GM18511 (cell line): ENCODE measurements at regions not wholly inside any gene's neighbourhood (a gene's known extent, or its start where the extent isn't known, plus 50 kb on each side); places are given as distances from the start of the nearest gene placed in this dataset.
"Not testable (repeated sequence)": the region's sequence is repeated elsewhere in the genome, so short reads cannot be mapped to it uniquely, and the experiment has no call there.

Experiments
- ATAC-seq: cut with Tn5 transposase; IDR thresholded peaks from one replicate; pipeline ENCODE4 v1.9.1; 2021; ENCODE audit warnings: mild to moderate bottlenecking, moderate library complexity; ENCODE audit not compliant: unreplicated experiment

DNA sequence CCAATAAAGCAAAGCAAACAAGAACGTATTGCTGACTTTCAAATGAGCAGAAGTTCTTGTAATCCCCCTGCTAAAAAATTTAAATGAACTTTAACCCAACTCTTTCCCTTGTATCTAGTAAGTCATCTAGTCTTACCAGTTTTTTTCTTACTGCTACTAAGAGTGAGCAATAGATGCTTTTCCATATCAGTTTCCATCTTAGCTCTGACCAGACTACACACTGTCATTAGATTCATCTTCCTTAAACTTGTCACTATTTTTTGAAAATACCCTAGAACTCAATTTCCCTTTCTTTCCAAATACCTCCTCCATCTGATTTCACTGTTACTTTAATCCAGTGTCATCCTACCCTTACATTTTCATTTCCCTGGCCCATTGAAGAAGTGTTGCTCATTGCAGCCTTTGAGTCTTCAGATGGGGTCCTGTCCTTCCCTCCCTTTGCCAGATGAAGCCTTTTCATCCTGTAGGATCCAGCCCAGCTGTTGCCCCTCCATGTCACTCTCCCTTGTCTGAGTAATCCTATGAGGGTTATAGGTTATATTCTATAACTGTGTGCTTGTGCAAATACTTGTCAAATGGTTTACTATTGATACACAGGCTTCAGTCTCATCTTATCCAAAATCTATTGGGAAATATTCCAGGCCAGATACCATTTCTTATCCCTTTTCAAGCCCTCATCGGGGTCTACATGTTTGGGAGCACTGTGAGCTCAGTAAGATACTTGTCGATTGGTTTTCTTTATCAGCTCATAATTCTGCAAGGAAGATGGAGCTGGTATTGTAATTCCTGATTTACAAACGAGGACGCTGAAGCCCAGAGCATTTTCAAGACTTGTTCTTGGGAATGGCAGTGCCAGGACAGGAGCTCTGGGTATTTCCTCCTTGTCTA, 51.5 kb upstream of the ITGB1 start:
- ATAC-seq, result no peak

GRCh38 chr10:33008499-33009243, 50.6 kb upstream of the ITGB1 start:
- peak; percentile 59 for ATAC-seq

- ATAC-seq, result not testable (repeated sequence)
Measured at GRCh38 chr10:33007731-33008381, 49.8 kb upstream of the ITGB1 start.
